GM03348 (cell line): ENCODE measurements at regions not wholly inside any gene's neighbourhood (a gene's known extent, or its start where the extent isn't known, plus 50 kb on each side); places are given as distances from the start of the nearest gene placed in this dataset.
A peak's percentile ranks its signal among the peaks of the same experiment; 100 is the strongest.

Experiments
- DNase-seq: peaks from one replicate; pipeline ENCODE4 v3.0.0; 2012; ENCODE audit warnings: low spot score

DNA sequence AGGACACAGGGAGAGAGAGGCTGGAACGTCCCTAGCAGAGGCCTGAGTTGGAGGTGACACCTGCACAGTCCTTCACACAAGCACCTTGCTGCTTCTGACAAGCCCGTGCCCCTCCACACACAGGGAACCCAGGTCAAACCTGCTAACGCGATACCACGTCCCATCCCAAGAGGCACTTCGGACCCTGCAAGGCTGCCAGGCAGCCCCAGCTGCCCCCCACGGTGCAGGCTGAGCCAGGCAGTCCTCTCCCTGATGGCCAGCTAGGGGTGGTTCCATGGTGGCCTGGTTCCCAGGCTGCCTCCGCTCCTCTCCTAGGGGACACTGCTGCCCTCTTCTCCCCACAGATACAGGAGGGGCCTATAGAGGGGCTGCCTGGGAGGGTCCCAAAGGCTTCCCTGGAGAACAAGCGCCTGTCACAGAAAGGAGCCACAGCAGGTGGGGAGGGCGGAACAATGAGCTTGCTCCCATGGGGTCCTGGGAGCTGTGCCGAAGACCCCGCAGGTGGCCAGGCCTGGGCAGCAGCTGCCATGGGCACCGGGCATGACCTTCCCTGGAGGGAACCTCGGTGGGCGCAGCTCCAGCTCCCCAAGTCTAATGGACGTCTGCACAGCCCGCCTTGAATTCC, 434.2 kb upstream of the MYT1L start:
- no peak for DNase-seq

DNA sequence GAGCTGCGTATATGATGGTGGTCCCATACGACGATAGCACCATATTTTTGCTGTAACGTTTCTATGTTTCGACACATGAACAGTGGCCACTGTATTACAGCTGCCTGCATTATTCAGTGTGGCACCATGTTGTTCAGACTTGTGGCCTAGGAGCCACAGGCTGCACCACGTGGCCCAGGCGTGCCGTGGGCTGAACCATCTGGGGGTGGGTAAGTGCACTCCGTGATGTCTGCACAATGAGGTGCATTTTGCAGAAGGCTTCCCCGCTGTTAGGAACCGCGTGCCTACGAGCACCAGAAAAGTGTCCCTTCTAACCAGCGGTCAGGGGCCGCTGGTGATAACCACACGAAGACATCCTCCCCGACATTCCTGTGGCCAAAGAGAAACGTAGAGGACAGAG, 433.7 kb upstream of the MYT1L start:
- DNase-seq: no peak

DNA sequence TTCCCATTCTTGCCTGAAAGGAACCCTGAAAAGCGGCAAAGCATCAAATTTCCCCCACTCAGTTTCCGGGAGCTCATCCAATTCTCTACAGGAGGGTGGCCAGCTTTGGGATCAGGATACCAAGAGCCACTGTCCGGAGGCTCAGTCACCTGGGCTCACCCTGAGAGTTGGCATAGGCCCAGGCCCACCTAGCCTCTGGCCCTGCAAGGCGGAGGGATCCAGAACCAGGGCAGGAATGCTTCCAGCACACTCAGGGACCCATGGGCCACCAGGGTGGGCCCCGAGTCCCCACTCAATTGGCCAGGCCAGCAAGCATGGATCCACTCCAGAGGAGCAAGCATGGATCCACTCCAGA, 432.9 kb upstream of the MYT1L start:
- DNase-seq: no peak

DNA sequence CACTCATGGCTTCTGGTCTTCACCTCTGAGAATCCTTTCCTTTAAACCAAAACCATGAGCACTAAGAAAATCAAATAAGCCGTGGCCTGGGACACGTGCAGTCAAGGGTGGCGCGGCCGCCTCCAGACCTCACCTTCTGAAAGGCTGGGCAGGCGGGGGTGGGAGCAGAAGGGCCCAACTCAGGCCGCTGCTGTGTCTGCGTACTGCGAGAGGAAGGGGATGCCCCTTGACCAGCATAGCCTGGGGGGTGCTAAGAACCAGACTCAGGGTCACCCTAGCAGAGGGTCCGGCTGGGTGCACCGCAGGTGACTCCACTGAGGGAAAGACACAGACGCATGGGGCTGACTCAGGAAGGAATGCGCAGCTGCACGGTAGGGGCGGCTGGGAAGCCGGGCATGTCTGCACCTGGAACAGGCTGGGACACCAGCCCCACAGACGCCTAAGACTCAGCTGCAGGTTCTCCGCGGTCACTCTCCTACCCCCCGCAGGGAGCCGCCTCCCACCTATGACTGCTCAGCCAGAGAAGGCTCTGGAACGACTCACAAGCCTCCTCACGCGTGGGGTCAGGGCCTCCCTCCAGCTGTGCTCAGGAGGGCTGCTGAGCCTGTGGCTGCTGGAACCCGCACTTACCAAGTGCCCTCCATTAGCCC, 432.4 kb upstream of the MYT1L start:
- DNase-seq: no peak

DNA sequence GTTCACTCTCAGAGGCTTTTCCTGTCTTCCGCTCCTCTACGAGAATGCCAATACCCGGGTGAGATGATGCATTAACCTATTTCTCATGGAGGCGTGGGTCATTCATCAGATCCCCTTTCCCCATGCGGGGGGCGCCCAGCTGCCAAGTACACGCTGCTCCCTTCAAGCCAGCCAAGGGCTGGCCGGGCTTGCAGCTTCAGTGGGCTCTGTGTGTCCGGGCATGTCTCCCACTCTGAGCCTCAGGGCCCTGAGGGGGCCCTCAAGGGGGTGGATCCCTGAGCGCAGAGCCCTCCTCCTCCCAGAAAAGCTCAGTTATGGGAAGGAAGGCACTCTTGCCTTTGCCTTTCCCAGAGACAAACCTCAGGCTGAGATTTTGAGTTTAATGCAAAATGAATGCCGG, 431.8 kb upstream of the MYT1L start:
- DNase-seq: no peak

DNA sequence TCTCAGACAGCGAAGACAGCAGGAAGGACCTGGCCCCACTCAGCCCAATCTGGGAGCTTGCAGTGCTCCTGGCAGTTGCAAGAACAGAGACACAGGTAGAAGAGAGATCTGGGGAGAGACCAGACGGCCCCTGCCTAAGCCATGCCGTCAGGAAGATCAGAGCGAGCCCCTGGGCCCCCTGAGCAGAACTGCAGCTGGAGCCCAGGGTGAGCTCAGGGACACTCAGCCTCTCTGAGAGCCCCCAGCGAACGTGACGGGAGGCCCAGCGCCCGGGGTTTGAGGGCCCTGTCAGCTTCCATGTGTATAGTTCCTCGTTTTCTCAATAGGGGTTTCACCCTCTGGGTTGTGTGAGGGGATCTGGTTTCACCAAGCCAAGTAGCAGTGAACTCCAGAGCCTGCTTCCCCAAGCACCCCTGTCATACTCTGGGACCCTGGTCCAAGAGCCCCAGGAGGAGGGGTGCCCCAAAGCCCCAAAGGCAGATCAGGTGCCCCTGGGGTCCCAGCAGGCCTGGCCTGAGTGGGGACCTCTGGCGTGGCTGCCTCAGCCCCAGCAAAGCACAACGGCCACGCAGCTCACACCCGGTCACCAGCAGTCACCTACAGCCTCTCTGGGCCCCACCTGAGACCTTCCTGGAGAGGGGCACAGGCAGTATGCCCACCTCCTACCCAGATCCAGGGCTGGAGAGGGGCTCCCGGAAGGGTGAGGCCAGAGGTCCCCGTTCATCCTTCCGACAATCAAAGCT, 431.3 kb upstream of the MYT1L start:
- DNase-seq: no peak

DNA sequence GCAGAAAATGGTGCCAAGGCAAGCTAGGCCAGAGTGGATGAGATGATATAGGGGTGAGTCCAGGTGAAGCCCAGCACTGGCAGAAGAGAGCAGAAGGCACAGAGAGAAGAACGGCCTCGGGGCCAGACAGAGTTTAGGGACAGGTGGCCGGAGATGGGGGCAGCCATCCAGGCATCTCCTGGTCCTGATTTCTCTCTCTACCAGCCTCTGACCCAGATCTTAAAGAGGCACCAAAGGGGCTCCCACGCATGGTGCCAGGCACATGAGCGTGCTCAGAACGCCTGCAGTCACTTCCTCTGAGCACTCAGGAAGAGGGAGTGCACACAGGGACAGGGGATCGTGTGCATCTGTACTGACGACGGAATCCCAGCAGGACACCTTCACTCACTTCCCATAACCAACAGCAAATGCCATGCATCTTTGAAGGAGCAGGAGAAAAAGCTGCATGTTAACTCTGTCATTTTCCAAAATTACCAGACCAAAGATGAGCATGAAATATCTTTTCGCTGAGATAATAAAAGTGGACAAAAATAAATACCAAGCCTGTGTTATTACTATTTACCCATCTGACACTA, 427.8 kb upstream of the MYT1L start:
- DNase-seq: no peak

DNA sequence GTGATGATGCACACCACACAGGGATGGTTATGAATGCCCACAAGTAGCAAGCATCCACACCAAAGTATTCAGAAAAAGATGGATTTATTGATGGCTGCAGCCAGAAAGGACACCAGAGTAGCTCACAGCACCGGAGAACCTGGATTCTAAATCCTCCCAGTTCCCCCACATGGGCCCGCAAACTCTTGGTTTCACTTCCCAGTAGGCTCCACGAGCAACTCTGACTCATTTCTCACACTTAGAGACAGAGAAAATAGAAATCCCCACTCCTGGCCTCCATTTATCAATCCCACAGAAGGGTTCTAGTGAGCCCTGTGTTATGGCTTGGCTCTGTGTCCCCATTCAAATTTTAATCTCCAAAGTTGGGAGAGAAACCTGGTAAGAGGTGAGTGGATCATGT, 426.7 kb upstream of the MYT1L start:
- DNase-seq: no peak

DNA sequence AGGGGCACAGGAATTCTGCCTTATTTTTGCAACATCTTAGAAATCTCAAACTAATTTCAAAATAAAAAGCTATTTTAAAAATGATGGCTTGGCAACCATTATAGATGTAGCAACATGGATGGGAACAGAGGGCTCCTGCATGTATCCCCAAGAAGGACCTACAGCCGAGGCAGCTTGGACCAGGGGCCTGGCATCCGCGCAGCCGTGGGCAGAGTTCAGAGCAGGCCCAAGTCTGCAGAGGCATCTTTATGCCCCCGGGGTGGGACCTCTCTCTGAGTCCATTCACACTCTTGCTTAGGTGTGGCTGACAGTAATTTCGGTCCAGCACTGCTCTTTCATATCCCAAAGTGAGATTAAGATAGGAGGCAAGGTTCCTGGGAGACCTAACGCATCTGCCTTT, 425.8 kb upstream of the MYT1L start:
- DNase-seq: no peak

DNA sequence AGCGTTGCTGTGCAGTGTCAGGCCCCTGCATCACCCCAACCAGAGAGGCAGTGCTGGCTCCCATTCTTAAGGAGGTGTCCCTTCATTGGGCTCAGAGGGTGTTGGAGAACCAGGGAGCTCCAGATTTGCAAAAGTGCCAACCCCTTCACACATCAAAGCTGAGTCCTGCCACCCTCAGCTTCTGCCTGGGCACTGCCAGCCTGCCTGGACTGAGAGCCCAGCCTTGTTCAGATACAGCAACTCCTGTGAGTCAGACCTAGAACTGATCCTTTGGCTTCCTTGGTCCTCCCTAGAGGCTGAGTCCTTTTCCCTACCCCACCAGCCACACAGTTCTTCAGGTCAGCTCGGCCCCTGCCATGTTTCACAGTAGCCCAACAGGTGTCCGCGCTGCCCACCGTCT, 424.9 kb upstream of the MYT1L start:
- no peak for DNase-seq

DNA sequence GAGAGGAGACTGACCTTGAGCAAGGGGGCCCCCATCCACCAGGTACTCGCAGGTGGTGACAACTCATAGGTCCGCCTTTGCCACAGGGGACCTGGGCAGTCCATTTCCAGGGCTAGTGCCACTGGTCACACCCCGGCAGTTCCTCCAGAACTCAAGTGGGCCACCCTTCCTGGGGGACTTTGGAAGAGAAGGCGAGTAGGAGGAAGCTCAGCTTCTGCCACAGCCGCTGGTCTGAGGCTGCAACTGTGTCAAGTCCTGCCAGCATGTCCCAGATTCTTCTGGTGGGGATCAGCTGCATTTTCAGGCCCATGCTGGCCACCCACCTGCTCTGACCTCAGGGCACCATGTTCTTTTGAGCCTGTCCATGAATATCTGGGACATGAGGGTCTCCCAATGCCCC, 423.9 kb upstream of the MYT1L start:
- no peak for DNase-seq

DNA sequence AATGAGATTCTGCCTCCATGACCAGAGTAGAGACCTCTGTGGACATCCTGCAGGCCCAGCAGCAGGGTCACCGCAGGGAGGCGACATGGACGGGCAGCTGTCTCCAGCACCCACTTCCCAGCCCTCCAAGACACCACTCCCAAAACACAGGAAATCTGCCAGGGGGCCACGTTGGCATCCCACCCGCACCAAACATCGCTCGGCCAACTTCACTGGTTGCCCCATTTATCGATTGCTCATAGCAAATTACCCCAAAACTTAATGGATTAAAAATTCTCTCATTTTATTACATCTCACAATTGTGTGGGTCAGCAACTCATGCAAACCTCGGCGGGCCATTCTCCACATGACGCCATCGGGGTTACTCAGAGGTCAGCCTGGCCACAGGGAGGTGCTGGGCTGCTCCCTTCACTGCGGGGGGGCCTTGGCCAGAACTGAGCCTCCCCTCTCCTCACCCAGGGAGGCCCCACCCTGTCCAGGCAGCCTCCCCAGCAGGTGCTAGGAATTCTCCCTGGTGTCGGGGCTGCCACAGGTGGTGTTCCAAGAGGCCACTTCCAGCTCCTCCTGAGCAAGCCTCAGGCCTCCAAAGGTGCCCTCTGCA, 420.7 kb upstream of the MYT1L start:
- no peak for DNase-seq

DNA sequence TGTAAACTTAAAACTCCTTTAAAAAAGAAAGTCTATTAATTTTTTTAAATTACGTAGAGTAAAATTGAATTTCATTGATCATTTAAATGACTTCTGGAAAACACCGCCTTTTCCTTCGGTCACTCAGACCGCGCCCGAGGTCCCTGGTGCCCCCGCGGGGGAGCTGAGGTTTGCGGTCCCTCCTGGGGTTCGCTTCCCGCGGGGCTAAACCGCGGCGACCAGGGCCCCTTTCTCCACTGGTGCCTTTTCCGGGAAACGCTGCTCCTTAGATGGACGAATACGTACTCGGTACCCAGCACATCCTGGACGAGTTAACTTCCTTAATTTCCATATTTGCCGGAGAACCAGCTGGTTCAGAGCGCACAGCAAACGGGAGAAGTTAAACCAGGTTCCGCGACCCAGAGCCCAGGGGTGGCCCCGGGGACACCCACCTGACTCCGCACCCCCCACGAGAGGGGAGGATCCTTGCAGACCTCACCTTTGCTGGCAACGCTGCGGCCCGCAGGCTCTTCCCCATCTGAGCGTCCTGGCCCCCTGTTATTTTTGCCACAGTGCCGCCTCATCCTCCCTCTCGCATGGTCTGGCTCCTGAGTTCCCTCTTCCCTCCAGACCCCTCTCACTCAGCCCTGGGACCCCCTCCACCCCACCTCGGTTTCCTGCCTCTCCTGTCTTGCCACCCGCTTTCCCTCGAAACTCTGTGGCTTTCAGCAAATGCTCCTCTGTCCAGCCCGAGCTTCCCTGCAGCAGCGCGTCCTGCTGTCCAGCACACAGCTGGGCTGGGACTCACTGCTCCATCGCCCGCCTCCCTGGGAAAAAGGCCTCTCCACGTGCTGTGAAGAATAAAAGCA, 420.0 kb upstream of the MYT1L start:
- DNase-seq: no peak

DNA sequence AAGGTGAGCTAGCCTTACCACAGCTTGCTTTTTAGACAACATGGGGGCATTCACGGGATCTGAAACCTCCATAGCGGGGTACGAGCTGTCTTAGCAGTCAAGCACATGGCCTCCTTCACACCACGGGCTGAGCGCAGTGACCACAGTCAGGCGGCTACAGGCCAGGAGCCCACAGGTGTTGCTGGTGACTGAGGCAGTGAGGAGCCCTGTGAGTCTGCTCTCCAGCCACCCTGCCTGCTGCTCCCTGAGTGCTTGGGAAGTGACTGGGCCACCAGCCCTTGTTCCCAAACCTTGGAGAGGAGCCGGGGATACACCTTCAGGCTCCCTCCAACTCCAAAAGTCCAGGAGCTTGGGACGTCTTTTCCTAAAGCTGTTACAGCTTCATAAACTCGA, 418.1 kb upstream of the MYT1L start:
- no peak for DNase-seq

DNA sequence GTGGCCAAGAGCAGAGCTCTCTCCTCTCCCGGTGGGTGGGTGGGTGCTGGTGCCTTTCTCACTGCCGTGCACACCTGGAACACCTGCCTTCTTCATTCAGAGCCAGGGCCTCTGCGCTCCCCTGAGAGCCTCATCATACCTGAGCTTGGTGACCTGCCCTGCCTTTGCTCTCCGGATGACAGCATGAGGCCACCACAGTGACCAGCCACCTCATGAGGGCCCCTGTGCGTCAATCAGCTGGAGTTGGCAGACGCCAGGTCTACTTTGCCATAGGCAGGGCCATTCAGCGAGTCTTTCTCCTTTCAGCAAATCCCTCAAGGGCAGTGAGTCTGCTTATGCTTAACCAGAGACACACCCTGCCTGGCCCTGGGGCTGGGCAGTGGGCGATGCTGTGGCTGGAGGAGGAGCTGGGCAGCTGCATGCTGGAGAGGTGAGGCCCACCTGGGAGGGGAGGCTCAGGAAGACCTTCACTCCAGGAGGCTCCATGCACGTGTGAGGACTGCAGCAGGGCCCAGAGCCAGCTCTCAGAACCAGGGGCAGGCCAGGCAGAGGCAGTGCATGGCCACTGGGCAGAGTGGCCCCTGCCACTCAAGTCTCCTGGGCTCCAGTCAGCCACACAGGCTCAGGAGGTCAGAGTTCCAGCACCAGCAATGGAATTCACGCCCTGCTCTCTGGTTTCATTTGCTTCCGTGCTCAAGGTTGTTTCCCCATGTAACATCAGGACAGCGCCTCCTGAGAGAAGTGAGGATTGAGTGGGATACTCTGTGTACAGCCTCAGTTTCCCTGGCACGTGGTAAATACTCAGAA, 417.5 kb upstream of the MYT1L start:
- no peak for DNase-seq

DNA sequence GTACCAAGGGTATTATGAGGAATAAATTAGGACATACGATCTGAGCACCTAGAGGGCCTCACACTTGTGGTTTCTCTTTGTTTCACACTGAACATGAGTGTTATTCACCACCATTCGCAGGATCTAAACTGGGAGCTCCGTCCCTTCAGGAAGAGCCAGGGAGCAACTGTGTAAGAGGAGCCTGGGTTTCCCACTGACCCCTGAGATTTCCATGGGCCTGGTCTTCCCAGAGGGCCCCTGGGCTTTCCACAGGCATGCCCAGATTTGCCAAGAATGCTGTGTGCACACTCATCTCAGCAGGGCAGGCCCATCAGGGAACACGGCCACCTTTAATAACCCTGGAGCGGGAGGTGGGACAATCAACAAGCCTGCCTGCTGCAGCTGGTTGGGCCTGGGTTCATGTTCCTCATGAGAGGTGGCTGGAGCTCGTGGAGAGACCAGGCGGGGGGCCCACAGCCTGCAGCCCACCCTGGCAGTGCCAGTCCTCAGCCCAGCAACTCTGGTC, 416.8 kb upstream of the MYT1L start:
- no peak for DNase-seq

DNA sequence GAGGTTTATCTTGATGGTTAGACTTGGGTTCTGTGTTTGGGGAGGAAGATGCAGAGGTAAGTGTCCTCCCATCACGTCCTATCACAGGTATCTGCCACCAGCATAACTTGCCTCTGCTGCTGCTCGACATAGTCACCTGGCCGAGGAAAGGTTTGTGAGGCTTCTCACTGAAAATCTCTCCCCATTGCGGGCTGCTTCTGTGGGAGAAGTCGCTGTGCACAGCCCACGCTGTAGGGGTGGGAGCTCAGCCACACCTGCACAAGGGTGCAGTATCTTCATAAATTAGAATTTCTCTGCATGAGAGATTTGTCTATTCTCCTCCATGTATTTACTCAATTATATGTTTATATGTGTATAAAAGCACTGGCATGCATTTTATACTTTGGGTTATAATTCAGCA, 415.7 kb upstream of the MYT1L start:
- no peak for DNase-seq

DNA sequence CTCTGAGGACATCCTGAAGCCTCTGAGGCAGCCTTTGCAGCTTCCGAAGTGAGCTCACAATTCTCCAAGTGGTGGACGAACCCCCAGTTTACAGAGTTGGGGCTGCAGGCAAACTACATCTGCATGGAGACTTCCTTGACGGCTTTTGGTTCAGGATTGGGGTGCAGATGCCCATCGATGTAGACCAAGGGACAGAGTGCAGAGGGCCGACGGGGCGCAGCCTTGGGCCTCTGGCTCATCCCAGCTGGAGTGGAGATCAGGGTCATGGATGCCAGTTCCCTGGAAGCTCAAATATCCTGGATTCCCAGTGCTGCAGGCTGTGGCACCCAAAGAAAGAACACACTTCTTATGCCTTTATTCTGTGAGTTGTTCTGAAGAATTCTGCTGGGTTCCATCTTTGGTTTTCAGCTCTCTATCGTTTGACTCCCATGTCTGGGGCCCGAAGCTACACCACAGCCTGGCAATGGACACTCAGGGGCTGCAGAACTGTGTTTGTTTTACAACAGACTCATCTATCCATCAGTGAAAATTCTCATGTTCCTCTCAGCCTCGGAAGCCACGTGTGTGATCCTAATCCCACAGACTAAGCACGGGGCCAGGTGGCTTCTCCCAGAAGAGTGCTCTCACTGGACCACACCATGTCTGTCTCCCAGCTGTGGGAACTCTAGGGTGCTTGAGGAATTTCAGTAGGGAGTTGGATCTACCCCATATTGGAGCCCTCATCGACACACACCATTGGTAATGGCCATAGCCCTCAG, 414.1 kb upstream of the MYT1L start:
- DNase-seq: no peak

DNA sequence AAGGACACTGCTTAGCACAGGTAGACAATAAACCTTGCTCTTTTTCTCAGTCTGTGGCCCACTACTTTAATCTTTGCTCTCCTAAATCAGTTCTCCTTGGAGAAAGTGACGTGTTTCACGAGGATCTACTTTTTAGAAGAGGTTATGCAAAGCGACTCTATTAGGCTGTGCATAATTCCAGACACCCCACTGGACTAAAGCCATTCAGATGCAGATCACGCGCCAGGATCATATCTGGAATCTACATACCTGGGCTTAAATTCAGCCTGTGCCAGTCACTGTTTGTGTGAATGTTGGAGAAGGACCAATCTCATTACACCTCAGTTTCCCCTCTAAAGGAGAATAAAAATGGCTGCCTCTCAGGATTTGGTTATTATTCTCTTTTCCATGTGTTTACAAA, 413.0 kb upstream of the MYT1L start:
- no peak for DNase-seq

DNA sequence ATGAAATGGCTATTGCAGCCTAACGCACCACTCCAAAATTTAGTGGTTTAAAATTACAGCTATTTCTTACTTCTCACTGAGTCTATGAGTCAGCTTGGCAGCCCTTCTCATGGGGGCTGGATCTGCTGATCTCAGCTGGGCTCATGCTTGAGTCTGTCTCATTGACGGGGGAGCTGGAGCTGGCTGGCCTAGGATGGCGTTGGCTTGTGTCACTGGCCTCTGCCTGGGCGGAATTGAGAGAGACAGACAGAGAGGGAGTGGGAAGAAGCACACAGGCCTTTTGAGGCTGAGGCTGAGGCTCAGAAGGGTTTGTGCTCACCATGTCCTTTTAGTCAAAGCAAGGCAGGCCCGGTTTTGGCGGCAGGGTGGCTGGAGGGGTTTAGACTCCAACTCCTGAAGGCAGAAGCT, 412.1 kb upstream of the MYT1L start:
- DNase-seq: peak; percentile 35
